Caco-2 (cell line): ENCODE measurements at regions not wholly inside any gene's neighbourhood (a gene's known extent, or its start where the extent isn't known, plus 50 kb on each side); places are given as distances from the start of the nearest gene placed in this dataset.

Experiments
- BruUV-seq: library from RNA; stranded (reverse); fragments of 400-500 nt; replicated peaks from 2 replicates; lab custom pipeline; 2021; lab: Mats Ljungman, UMichigan
- CTCF ChIA-PET: fragments of 300-600 bp; sonication (Branson Sonifier 250); formaldehyde crosslinking; loops from one replicate; lab custom pipeline; 2022; ENCODE audit warnings: antibody characterized with exemption; lab: Charles Lee
- POLR2A ChIA-PET: fragments of 300-600 bp; sonication (Branson Sonifier 250); formaldehyde crosslinking; loops from one replicate; lab custom pipeline; 2022; ENCODE audit warnings: antibody characterized with exemption; lab: Charles Lee
- DNase-seq, 2 experiments: peaks; one replicate each; pipeline versions ENCODE4 v3.0.0 to v3.0.0-alpha.2; 2020 to 2022
- H3K27me3 ChIP-seq: replicated peaks from 2 replicates; pipeline ENCODE4 v1.6.0; 2011; ENCODE audit warnings: low read length; ENCODE audit not compliant: control insufficient read depth, insufficient read depth
- H3K36me3 ChIP-seq: 2 replicates; pipeline ENCODE4 v1.5.1; 2011; ENCODE audit warnings: low read length; ENCODE audit not compliant: control insufficient read depth, insufficient read depth
- H3K4me1 ChIP-seq: fragments of 250-450 bp; sonication (Bioruptor Pico); 2 replicates; pipeline ENCODE4 v1.5.1; 2020; ENCODE audit warnings: mild to moderate bottlenecking
- H3K4me3 ChIP-seq: 2 replicates; pipeline ENCODE4 v1.5.1; 2011; ENCODE audit warnings: low read depth, mild to moderate bottlenecking, control low read depth, low read length
- H3K9me3 ChIP-seq: fragments of 250-450 bp; sonication (Bioruptor Pico); 2 replicates; pipeline ENCODE4 v1.5.1; 2020; ENCODE audit warnings: mild to moderate bottlenecking, moderate library complexity
- H3K27ac Mint-ChIP-seq: one replicate; pipeline ENCODE4 v1.8.0; 2022; ENCODE audit warnings: mixed read lengths; ENCODE audit not compliant: unreplicated experiment
- H3K27me3 Mint-ChIP-seq: one replicate; pipeline ENCODE4 v1.8.0; 2022; ENCODE audit warnings: mixed read lengths; ENCODE audit not compliant: insufficient read depth, unreplicated experiment
- H3K36me3 Mint-ChIP-seq: one replicate; pipeline ENCODE4 v1.8.0; 2022; ENCODE audit warnings: mild to moderate bottlenecking, mixed read lengths; ENCODE audit not compliant: insufficient read depth, unreplicated experiment
- H3K4me1 Mint-ChIP-seq: one replicate; pipeline ENCODE4 v1.8.0; 2022; ENCODE audit warnings: low read depth, mixed read lengths; ENCODE audit not compliant: unreplicated experiment
- H3K4me3 Mint-ChIP-seq: one replicate; pipeline ENCODE4 v1.8.0; 2022; ENCODE audit warnings: mild to moderate bottlenecking, moderate library complexity, mixed read lengths; ENCODE audit not compliant: unreplicated experiment
- H3K9me3 Mint-ChIP-seq: one replicate; pipeline ENCODE4 v1.8.0; 2022; ENCODE audit warnings: mixed read lengths; ENCODE audit not compliant: unreplicated experiment
- CTCF ChIP-seq, 2 experiments: fragments of 200-600 bp in 1 of 2; IDR thresholded peaks; 1 replicate in 1 of 2; 2 replicates in 1 of 2; pipeline versions ENCODE4 v1.5.1 to v1.8.0; 2011 to 2022; ENCODE audit warnings: antibody characterized with exemption in 1 of 2, control low read depth in 1 of 2, inconsistent platforms in 1 of 2, low read depth in 1 of 2, low read length in 1 of 2, mild to moderate bottlenecking in 1 of 2, moderate library complexity in 1 of 2; ENCODE audit not compliant: insufficient read depth in 1 of 2, severe bottlenecking in 1 of 2, unreplicated experiment in 1 of 2
- intact Hi-C: fragments of 100-400 bp; cut with micrococcal nuclease; formaldehyde crosslinking; loops from one replicate; pipeline ENCODE4 v1.10.0; 2022; ENCODE audit not compliant: unreplicated experiment

DNA sequence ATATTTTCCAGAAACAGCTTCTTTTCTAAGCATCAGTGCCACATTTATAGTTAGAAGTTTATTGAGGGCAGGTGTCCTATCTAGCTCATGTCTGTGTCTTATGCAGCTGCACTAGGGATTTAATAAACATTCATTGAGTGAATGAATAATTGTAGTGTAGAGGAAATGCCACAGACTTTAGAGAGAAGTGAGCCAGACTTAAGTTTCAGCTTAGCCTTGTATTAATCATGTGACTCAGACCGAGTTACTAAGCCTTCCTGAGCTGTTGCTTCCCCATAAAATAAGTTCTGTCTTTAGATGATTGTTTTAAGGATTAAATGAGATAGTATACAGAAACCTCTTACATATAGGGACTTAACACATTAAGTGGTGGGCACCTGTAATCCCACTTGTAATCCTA is 236.1 kb upstream of the DDHD1 start:
- H3K27me3 ChIP-seq: no peaks in the 10 kb centered on the region
- no peaks in the 10 kb centered on the region for H3K4me1 ChIP-seq
- no peak for TF ChIP-seq CTCF (IDR thresholded peaks at IDR 0.05; ENCODE audit: insufficient read depth in 1 of 2, low read depth in 1 of 2, low read length in 1 of 2, severe bottlenecking in 1 of 2, unreplicated experiment in 1 of 2)
- BruUV-seq: no TSS peak
- DNase-seq: no peak
- no peaks in the 10 kb centered on the region for H3K9me3 ChIP-seq
- H3K36me3 ChIP-seq: no peaks in the 10 kb centered on the region
- Mint-ChIP-seq H3K27me3 (peaks cover 18% of the 10 kb centered on the region), H3K9me3 (peaks cover 6% of the 10 kb centered on the region), H3K4me1 (no peaks in the 10 kb centered on the region), H3K27ac (no peak overlapping the region), H3K4me3 (no peak overlapping the region), H3K36me3 (no peaks in the 10 kb centered on the region)
- CTCF ChIA-PET: no interaction called here
- intact Hi-C loops: no loop called here
- POLR2A ChIA-PET: no interaction called here
- no peak overlapping the region for H3K4me3 ChIP-seq

DNA sequence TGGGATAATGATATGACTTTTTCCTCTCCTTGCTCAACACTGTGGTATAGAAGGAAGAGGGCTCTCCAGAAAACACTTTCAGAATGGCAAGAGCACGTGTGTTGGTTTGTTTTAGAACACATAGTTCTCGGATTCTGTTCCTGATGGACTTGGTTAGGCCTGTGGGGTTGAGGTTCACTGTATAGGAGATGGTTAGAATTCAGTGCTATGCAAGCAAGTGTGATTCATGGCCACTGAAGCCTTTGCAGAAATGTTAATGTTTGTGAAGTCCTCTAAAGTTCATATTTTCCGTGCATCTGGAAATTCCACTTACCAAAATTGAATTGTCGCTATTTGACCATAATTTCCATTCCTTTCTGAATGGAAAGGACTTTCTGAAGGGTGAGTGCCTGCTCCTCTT is 233.2 kb upstream of the DDHD1 start:
- BruUV-seq: no TSS peak

GRCh38 chr14:53384536-53384935 is 231.4 kb upstream of the DDHD1 start:
- no peaks in the 10 kb centered on the region for H3K36me3 ChIP-seq
- H3K27ac Mint-ChIP-seq: no peak overlapping the region
- no peaks in the 10 kb centered on the region for H3K9me3 ChIP-seq
- DNase-seq: no peak
- BruUV-seq: no TSS peak
- no peak for TF ChIP-seq CTCF (IDR thresholded peaks at IDR 0.05; ENCODE audit: insufficient read depth in 1 of 2, low read depth in 1 of 2, low read length in 1 of 2, severe bottlenecking in 1 of 2, unreplicated experiment in 1 of 2)
- intact Hi-C loops: no loop called here
- no peak overlapping the region for H3K4me3 ChIP-seq
- H3K4me3 Mint-ChIP-seq: no peak overlapping the region
- H3K36me3 Mint-ChIP-seq: no peaks in the 10 kb centered on the region
- H3K27me3 ChIP-seq: no peaks in the 10 kb centered on the region
- peaks cover 15% of the 10 kb centered on the region for H3K27me3 Mint-ChIP-seq
- ChIA-PET POLR2A (no interaction called here), CTCF (no interaction called here)
- no peaks in the 10 kb centered on the region for H3K9me3 Mint-ChIP-seq
- H3K4me1 Mint-ChIP-seq: peaks cover 4% of the 10 kb centered on the region
- H3K4me1 ChIP-seq: no peaks in the 10 kb centered on the region

More for the DNA sequence above, 233.2 kb upstream of the DDHD1 start:
- no peak overlapping the region for H3K4me3 Mint-ChIP-seq
- DNase-seq: no peak
- H3K9me3 ChIP-seq: no peaks in the 10 kb centered on the region
- POLR2A ChIA-PET: no interaction called here
- CTCF ChIA-PET: no interaction called here
- H3K27ac Mint-ChIP-seq: no peak overlapping the region
- H3K9me3 Mint-ChIP-seq: no peaks in the 10 kb centered on the region
- peaks cover 4% of the 10 kb centered on the region for H3K4me1 Mint-ChIP-seq
- H3K36me3 Mint-ChIP-seq: no peaks in the 10 kb centered on the region
- no peaks in the 10 kb centered on the region for H3K4me1 ChIP-seq
- H3K4me3 ChIP-seq: no peak overlapping the region
- intact Hi-C loops: no loop called here
- no peak for TF ChIP-seq CTCF (IDR thresholded peaks at IDR 0.05; ENCODE audit: insufficient read depth in 1 of 2, low read depth in 1 of 2, low read length in 1 of 2, severe bottlenecking in 1 of 2, unreplicated experiment in 1 of 2)
- peaks cover 18% of the 10 kb centered on the region for H3K27me3 Mint-ChIP-seq
- no peaks in the 10 kb centered on the region for H3K36me3 ChIP-seq
- no peaks in the 10 kb centered on the region for H3K27me3 ChIP-seq
